ENCODE measurements at regions not wholly inside any gene's neighbourhood (a gene's known extent, or its start where the extent isn't known, plus 50 kb on each side); places are given as distances from the start of the nearest gene placed in this dataset.

- no peak for TF ChIP-seq EP300 (IDR thresholded peaks at IDR 0.05)
- TF ChIP-seq CTCF (IDR thresholded peaks at IDR 0.05), result no peak
- TF ChIP-seq POLR2A (IDR thresholded peaks at IDR 0.05), result no peak
These were observed 258.9 kb upstream of the SOX4 start for GRCh38 chr6:21334651-21335050.
